Effector memory CD4-positive, alpha-beta T cell (primary cell): ENCODE measurements at regions not wholly inside any gene's neighbourhood (a gene's known extent, or its start where the extent isn't known, plus 50 kb on each side); places are given as distances from the start of the nearest gene placed in this dataset.

Source experiments
- DNase-seq, 3 donors: peaks; one replicate each; pipeline ENCODE4 v3.0.0-alpha.2; 2020
- H3K27ac ChIP-seq: 2 replicates; pipeline ENCODE4 v1.7.0; 2013; ENCODE audit warnings: mild to moderate bottlenecking, low read length, moderate library complexity; ENCODE audit not compliant: insufficient read depth, poor library complexity, severe bottlenecking
- H3K27me3 ChIP-seq: replicated peaks from 2 replicates; pipeline ENCODE4 v1.7.0; 2013; ENCODE audit warnings: mild to moderate bottlenecking, low read length; ENCODE audit not compliant: insufficient read depth, control insufficient read depth, poor library complexity, severe bottlenecking
- H3K36me3 ChIP-seq: 2 replicates; pipeline ENCODE4 v1.7.0; 2013; ENCODE audit warnings: mild to moderate bottlenecking, low read length, moderate library complexity; ENCODE audit not compliant: control insufficient read depth, insufficient read depth
- H3K4me1 ChIP-seq: 2 replicates; pipeline ENCODE4 v1.7.0; 2013; ENCODE audit warnings: low read length, mild to moderate bottlenecking; ENCODE audit not compliant: control insufficient read depth, insufficient read depth, poor library complexity, severe bottlenecking
- H3K4me3 ChIP-seq: 2 replicates; pipeline ENCODE4 v1.7.0; 2013; ENCODE audit warnings: low read length, low read depth, mild to moderate bottlenecking; ENCODE audit not compliant: insufficient read depth, poor library complexity, severe bottlenecking
- H3K9me3 ChIP-seq: 2 replicates; pipeline ENCODE4 v1.7.0; 2013; ENCODE audit warnings: mild to moderate bottlenecking, low read length, moderate library complexity; ENCODE audit not compliant: control insufficient read depth

DNA sequence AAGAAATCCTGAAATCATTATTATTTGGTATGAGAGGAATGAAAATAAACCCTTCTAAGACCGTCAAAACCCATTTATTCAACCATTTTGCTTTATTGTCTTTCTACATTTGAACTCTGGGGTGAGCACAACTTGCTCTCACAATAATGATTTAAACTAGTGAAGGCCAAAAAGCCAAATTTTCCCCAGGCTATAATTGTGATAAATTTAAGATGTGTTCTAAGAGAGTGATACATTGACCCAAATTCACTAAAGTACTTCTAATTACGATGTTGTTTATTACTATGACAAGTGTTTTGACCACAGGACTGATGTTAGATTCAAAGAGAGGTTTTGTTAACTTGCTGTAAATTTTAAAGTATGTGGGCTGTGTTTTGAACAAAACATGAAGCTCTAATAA lies 670.9 kb upstream of the NR5A2 start:
- H3K4me1 ChIP-seq = no peaks in the 10 kb centered on the region
- H3K36me3 ChIP-seq = no peaks in the 10 kb centered on the region
- no peaks in the 10 kb centered on the region for H3K9me3 ChIP-seq
- H3K4me3 ChIP-seq = no peak overlapping the region
- H3K27ac ChIP-seq = no peak overlapping the region
- DNase-seq = no peak
- H3K27me3 ChIP-seq = no peaks in the 10 kb centered on the region

DNA sequence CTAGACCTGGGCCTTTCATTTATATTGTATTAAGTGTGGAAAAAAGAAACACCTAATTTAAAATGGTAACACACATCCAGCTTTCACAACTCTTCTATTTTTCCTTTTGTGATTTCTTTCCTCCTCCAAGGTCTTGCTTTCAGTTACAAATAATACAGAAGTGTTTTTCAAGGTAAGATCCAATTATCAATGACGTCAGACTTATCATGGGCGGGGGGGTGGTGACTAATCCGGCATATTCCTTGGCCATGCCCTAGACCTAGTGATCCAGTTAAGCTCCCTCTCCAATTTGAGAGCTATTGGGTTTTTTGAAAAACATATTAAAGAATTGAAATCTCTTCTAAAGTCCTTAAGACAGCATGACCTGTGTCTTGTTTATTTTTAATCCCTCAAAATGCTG lies 669.9 kb upstream of the NR5A2 start:
- Histone ChIP-seq H3K4me3 (no peak overlapping the region), H3K9me3 (no peaks in the 10 kb centered on the region), H3K27me3 (no peaks in the 10 kb centered on the region), H3K36me3 (no peaks in the 10 kb centered on the region), H3K27ac (no peak overlapping the region), H3K4me1 (no peaks in the 10 kb centered on the region)
- DNase-seq = no peak

DNA sequence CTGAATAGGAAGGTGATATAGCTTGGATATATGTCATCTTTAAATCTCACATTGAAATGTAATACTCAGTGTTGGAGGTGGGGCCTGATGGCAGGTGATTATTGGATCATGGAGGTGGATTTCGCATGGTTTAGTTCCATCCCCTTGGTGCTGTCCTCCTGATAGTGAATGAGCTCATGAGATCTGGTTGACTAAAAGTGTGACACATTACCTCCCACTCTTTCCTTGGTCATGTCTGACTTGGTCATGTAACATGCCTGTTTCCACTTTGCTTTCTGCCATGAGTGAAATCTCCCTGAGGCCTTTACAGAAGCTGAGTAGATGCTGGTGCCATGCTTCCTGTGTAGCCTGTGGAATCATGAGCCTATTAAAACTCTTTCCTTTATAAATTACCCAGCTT lies 664.5 kb upstream of the NR5A2 start:
- no peaks in the 10 kb centered on the region for H3K27me3 ChIP-seq
- no peaks in the 10 kb centered on the region for H3K9me3 ChIP-seq
- H3K27ac ChIP-seq = no peak overlapping the region
- H3K36me3 ChIP-seq = no peaks in the 10 kb centered on the region
- no peaks in the 10 kb centered on the region for H3K4me1 ChIP-seq
- no peak overlapping the region for H3K4me3 ChIP-seq
- DNase-seq = no peak

DNA sequence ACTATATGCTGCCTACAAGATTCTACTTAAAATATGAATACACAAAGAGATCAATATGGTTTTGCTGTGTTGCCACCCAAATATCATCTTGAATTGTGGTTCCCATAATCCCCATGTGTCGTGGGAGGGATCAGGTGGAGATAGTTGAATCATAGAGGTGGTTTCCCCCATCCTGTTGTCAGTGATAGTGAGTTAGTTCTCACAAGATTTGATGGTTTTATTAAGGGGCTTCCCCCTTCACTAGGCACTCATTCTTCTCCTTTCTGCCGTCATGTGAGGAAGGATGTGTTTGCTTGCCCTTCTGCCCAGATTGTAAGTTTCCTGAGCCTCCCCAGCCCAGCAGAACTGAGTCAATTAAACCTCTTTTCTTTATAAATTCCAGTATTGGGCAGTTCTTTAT lies 654.4 kb upstream of the NR5A2 start:
- Histone ChIP-seq H3K9me3 (no peaks in the 10 kb centered on the region), H3K27me3 (no peaks in the 10 kb centered on the region), H3K36me3 (no peaks in the 10 kb centered on the region), H3K4me3 (no peak overlapping the region), H3K27ac (no peak overlapping the region), H3K4me1 (no peaks in the 10 kb centered on the region)
- no peak for DNase-seq

DNA sequence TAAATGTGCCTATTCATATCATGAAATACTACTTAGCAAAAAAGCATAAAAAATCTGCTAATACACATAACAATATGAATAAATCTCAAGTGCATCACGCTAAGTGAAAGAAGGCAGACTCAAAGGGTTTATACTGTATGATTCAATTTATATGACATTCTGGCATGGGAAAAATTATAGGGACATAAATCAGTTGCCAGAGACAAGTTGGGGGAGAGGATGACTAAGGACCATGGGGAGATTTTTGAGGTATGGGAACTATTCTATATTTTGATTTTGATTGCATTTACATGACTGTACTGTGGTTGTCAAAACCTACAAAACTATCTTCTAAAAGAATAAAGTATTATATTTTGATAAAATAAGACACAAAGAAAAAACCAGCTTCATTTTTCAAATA lies 650.3 kb upstream of the NR5A2 start:
- H3K27me3 ChIP-seq = no peaks in the 10 kb centered on the region

DNA sequence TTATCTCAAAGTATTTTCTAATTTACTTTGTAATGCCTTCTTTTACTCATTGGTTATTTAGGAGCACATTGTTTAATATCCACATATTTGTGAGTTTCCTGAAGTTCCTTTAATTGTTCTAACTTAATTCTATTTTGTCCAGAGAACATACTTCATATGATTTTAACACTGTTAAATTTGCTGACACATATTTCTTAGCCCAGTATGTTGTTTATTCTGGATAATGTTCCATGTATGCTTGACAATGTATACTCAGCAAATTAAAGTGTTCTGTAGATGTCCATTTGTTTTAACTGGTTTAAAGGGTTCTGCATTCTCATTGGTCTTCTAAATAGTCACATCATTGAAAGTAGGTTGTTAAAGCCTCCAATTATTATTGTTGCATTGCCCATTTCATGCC lies 643.7 kb upstream of the NR5A2 start:
- Histone ChIP-seq H3K4me1 (no peaks in the 10 kb centered on the region), H3K9me3 (no peaks in the 10 kb centered on the region), H3K36me3 (no peaks in the 10 kb centered on the region), H3K27me3 (peaks cover 2% of the 10 kb centered on the region), H3K4me3 (no peak overlapping the region), H3K27ac (no peak overlapping the region)
- no peak for DNase-seq

More for the DNA sequence above, 650.3 kb upstream of the NR5A2 start:
- Histone ChIP-seq H3K4me3 (no peak overlapping the region), H3K36me3 (no peaks in the 10 kb centered on the region), H3K4me1 (no peaks in the 10 kb centered on the region), H3K27ac (no peak overlapping the region), H3K9me3 (no peaks in the 10 kb centered on the region)
- no peak for DNase-seq

DNA sequence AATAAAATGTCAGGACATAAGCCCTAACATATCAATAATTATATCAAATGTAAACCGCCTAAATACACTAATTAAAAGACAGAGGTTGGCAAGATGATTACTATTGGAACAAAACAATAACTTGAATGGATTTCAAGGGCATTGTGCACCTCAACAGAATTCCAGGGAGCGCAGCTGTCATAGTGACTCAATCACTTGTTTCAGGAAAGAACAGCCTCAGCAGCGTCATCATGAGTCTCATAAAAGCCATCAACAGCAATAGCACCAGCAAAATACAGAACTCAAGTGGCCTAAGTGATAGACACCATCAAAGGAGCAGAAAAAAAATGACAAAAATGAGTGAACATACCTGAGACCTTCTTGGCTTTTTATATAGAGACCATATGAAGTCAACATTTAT lies 632.7 kb upstream of the NR5A2 start:
- no peak for DNase-seq
- no peak overlapping the region for H3K4me3 ChIP-seq
- no peaks in the 10 kb centered on the region for H3K4me1 ChIP-seq
- no peaks in the 10 kb centered on the region for H3K36me3 ChIP-seq
- no peaks in the 10 kb centered on the region for H3K27me3 ChIP-seq
- H3K9me3 ChIP-seq = no peaks in the 10 kb centered on the region
- no peak overlapping the region for H3K27ac ChIP-seq

DNA sequence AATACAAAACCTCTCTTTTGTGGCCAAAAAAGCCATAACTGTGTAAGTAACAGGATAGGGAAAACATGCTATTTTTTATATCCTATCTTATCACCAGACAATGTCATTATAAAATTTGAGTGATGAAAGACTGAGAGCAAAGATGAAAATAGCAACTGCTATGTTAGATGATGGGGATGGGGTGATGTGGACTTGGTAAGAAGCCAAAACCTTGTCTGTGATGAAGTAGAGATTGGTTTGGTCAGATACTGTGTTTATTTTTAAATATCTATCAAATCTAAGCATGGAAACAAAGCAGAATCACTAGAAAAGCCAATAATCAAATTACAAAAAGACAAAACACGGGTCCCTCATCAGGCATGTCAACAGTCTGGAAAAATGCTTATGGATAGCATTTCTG lies 631.1 kb upstream of the NR5A2 start:
- Histone ChIP-seq H3K36me3 (no peaks in the 10 kb centered on the region), H3K27me3 (no peaks in the 10 kb centered on the region), H3K4me3 (no peak overlapping the region), H3K9me3 (no peaks in the 10 kb centered on the region), H3K27ac (no peak overlapping the region), H3K4me1 (no peaks in the 10 kb centered on the region)
- no peak for DNase-seq

DNA sequence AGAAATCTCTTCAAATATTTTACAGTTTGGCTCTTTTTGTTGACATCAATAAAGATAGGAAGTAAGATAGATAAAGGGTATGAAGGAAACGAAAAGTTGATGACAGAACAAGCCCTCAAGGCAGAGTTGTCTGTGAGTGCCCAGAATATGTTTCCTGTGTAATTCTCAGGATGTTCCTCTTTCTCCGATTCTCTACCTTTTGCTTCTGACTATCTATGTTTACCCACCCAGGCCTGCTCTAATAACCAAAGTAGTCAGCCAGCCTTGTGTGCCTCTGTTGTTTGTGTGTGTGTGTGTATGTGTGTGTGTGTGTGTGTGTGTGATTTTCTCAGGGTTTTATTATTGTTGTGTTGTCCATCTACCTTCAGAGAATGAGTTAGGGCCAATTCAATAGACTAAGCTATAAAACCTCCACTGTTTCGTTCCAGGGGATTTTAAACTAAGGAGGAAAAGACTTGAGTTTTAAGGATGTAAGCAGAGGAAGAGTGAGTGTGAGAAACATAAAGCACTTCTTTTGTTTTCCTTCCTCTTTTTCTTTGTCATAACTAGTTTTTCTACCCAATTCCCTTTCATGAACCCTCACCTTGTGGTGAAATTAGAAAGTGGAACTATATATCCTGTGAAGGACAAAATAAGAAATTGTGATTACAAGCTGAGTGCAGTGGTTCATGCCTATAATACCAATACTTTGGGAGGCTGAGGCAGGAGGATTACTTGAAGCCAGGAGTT lies 627.4 kb upstream of the NR5A2 start:
- H3K27ac ChIP-seq = no peak overlapping the region
- no peaks in the 10 kb centered on the region for H3K4me1 ChIP-seq
- no peaks in the 10 kb centered on the region for H3K36me3 ChIP-seq
- H3K27me3 ChIP-seq = no peaks in the 10 kb centered on the region
- no peak overlapping the region for H3K4me3 ChIP-seq
- no peak for DNase-seq
- no peaks in the 10 kb centered on the region for H3K9me3 ChIP-seq

DNA sequence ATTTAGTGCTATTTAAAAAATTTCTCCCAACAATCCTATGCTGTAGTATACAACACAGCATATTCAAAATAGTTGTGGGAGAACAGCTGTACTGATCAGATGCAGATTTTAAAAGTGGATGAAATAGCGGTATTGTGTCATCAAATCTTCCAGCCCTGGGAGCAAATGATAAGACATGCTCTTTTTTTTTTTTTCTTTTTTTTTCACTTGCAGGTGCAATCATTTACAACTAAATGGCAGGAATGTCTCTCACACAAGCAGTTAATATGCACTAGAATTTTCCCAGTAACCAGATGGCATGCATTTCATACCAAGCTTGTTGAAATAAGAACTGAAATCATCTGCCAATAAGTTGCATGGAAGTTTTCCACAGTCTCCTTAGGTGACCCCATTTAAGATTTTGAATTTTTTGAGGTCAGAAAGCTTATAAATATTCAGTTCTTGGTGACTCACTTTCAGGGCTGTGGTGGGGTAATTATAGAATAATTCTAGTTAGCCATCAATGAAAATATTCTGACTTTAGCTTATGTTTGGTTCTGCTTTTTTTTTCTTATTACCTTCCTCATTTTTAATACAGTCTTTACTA lies 623.9 kb upstream of the NR5A2 start:
- Histone ChIP-seq H3K4me1 (no peaks in the 10 kb centered on the region), H3K9me3 (no peaks in the 10 kb centered on the region), H3K27ac (no peak overlapping the region), H3K4me3 (no peak overlapping the region), H3K36me3 (no peaks in the 10 kb centered on the region), H3K27me3 (no peaks in the 10 kb centered on the region)
- no peak for DNase-seq
